Fibroblast of upper back skin (primary cell): ENCODE measurements at regions not wholly inside any gene's neighbourhood (a gene's known extent, or its start where the extent isn't known, plus 50 kb on each side); places are given as distances from the start of the nearest gene placed in this dataset.
A peak's percentile ranks its signal among the peaks of the same experiment; 100 is the strongest.
"Not testable (repeated sequence)": the region's sequence is repeated elsewhere in the genome, so short reads cannot be mapped to it uniquely, and the experiment has no call there.

ENCODE experiments used
- DNase-seq: peaks from one replicate; pipeline ENCODE4 v3.0.0-alpha.2; 2013

GRCh38 chr1:100791586-100791985 lies 72.0 kb downstream of the VCAM1 start:
- no peak for DNase-seq

GRCh38 chr1:100793659-100794058 lies 74.1 kb downstream of the VCAM1 start:
- no peak for DNase-seq

DNA sequence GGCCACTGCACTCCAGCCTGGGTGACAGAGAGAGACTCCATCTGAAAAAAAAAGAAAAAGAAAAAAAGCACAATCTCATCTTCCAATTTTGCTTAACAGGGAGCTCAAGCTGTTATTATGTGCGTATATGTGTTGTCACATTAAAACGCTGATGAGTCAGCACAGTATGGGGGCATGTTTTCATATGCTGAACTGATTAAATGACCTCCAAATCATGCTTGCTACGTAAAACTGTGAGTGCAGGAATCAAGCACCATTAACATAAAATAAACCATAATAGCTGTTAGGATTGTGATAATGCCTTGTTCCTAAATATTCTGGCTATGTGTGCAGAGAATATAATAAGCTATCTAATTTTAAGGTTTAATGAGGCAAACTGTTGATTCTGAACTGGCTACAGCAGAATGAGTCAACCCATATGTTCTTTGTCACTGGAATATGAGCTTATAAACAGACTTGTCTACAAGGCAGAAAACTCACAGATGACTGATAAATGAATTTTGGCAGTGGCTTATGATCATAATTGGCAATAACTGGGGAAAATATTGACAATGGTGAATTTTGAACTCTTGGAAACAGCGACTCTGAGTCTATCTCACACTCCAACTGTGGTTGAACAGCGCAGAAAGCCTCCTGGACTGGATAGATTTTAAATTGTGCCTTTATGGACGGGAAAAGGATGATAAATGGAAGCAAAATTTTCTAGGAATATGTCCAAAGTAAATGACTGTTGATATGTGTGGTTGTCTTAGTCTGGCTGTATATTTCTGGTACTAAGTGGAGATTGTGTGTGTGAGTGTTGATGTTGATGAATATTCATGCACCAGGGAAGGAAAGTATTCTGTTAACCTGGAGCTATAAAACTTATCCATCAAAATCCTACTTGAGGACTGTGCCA lies 75.5 kb downstream of the VCAM1 start:
- peak; percentile 60 for DNase-seq

DNA sequence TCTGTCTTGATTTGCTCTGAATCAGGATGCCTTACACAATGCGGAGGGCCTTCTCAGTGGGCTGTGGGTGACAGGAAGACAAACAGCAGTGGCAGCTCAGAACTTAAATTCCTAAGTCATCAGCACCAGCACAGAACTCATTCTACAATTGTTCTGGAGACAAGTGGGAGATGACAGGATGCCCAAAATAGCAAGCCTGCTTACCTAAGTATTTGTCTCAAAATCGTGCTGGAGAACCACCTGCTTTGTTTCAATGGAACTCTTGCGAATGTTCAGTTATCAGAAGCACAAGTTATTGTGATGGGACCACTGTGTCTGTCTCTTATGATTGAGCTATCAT lies 76.1 kb downstream of the VCAM1 start:
- DNase-seq, result no peak

- no peak for DNase-seq
These were observed 76.5 kb downstream of the VCAM1 start for GRCh38 chr1:100796046-100796445.

DNA sequence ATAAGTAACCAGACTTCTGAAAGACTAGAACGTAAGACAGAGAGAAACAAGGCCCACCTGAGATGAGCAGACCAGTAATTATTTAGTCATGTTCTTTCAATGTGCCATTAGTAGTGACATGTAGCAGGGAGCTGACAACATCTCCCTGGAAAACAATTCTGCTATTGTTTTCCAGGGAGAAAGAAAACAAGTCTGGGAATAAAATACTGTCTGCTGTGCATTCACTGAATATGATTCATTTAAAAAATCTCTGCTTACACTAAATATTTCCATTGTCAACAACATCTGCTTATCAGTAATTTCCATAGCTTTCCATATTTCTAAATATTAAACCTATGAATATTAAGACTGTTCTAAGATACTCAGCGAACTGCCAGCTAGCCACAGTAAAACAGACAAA lies 80.0 kb downstream of the VCAM1 start:
- no peak for DNase-seq

GRCh38 chr1:100799954-100800612 lies 80.5 kb downstream of the VCAM1 start:
- peak; percentile 25 for DNase-seq

GRCh38 chr1:100801256-100801655 lies 81.7 kb downstream of the VCAM1 start:
- not testable (repeated sequence) for DNase-seq

GRCh38 chr1:100803280-100803679 lies 83.7 kb downstream of the VCAM1 start:
- DNase-seq, result not testable (repeated sequence)

DNA sequence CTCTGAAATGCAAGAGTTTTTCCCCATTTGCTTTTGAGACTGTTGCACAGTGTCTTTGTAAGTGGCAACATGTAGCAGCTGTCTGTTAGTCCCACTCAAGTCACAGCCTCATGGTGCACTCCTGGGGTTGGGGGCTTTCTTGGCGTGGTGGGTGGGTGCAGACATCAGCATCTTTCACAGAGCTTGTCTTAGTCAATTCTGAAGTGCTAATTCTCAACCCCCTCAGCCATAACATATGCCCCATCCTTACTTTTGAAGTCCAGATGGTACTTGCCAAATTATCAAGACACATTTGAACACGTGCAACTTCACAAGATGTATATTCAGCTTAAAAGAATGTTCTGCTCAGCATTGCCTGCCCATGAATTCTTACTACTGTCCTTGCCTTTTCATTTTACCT lies 87.1 kb downstream of the VCAM1 start:
- no peak for DNase-seq

GRCh38 chr1:100810360-100810759 lies 84.3 kb downstream of the EXTL2 start:
- peak; percentile 32 for DNase-seq

DNA sequence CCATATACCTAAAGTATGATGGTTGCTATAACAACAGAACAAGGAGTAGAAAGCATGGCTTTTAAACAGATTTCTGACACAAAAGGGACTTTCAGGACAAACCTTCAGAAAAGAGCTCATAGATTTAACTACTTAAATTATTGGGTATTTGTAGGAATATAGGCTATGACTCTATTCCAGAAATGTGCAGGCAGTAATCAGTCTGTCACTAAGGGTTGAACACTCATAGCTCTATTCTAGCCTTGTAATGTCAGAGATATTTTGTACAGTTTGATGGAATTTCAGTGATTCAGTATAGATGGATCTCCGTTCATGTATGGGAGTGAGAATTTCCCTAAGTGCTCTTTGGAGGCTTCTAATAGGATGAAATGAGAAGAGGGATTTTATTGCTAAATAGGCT lies 82.8 kb downstream of the EXTL2 start:
- peak; percentile 47 for DNase-seq

DNA sequence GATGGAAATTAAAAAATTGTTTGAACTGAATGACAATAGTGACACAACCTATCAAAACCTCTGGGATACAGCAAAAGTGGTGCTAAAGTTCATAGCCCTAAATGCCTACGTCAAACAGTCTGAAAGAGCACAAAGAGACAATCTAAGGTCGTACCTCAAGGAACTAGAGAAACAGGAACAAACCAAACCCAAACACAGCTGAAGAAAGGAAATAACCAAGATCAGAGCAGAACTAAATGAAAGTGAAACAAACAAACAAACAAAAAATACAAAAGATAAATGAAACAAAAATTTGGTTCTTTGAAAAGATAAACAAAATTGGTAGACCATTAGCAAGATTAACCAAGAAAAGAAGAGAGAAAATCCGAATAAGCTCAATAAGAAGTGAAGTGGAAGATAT lies 79.7 kb downstream of the EXTL2 start:
- DNase-seq, result not testable (repeated sequence)

GRCh38 chr1:100816049-100816448 lies 78.6 kb downstream of the EXTL2 start:
- DNase-seq, result no peak

GRCh38 chr1:100820195-100820594 lies 74.4 kb downstream of the EXTL2 start:
- not testable (repeated sequence) for DNase-seq

DNA sequence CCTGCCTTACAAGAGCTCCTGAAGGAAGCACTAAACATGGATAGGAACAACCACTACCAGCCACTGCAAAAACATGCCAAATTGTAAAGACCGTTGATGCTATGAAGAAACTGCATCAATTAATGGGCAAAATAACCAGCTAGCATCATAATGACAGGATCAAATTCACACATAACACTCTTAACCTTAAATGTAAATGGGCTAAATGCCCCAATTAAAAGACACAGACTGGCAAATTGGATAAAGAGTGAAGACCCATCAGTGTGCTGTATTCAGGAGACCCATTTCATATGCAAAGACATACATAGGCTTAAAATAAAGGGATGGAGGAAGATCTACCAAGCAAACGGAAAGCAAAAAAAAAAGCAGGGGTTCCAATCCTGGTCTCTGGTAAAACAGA lies 72.7 kb downstream of the EXTL2 start:
- not testable (repeated sequence) for DNase-seq
